ENCODE measurements at regions not wholly inside any gene's neighbourhood (a gene's known extent, or its start where the extent isn't known, plus 50 kb on each side); places are given as distances from the start of the nearest gene placed in this dataset.

- ChIA-PET POLR2A (no interaction called here), CTCF (ENCODE audit: low intra/inter-chr PET ratio, low total read pairs) (no interaction called here)
- H3K4me3 ChIP-seq (replicated peaks in 1 of 3; ENCODE audit: insufficient read depth in 1 of 3, low read depth in 2 of 3, low read length in 3 of 3): no peak overlapping the region
- 76% methylated on average over 15 of the region's 30 CpGs for WGBS (ENCODE audit: low lambda C conversion rate)
- no peak overlapping the region for H2AFZ ChIP-seq (ENCODE audit: low read length)
- TF ChIP-seq CREB1 (IDR thresholded peaks at IDR 0.05): no peak
- TF ChIP-seq CREB1 (CRISPR knock-in tag; IDR thresholded peaks at IDR 0.05): no peak
- no peak for TF ChIP-seq ZNF850 (CRISPR knock-in tag; conservative IDR thresholded peaks at IDR 0.05)
- no peak for TF ChIP-seq DPF2 (CRISPR knock-in tag; IDR thresholded peaks at IDR 0.05; ENCODE audit: borderline replicate concordance, low read depth)
- in situ Hi-C loops (cut with HindIII; ENCODE audit: extremely low pct_ligation_motif_present, low pct_unique_long_range_greater_than_20kb): no loop called here
- intact Hi-C loops (cut with micrococcal nuclease; ENCODE audit: unreplicated experiment): no loop called here
- peaks cover 19% of the 10 kb centered on the region for H3K9me3 ChIP-seq (ENCODE audit: low read length)
- H3K36me3 ChIP-seq (replicated peaks in 1 of 2; ENCODE audit: control insufficient read depth in 1 of 2, insufficient read depth in 2 of 2, low read length in 2 of 2): no peaks in the 10 kb centered on the region
- H3K27me3 ChIP-seq (ENCODE audit: control insufficient read depth in 1 of 2, insufficient read depth in 2 of 2, low read length in 2 of 2): no peaks in the 10 kb centered on the region
- H3K4me2 ChIP-seq (ENCODE audit: low read depth, low read length): no peak overlapping the region
- H3K27ac ChIP-seq (ENCODE audit: extremely low read length, insufficient read depth, low read length): no peak overlapping the region
- no peak for FAIRE-seq
- no peaks in the 10 kb centered on the region for H4K20me1 ChIP-seq (ENCODE audit: insufficient read depth, low read length)
- no TSS peak for BruUV-seq (replicated peaks)
- H3K79me2 ChIP-seq (ENCODE audit: insufficient read depth, low read length): no peaks in the 10 kb centered on the region
- no peak for DNase-seq (ENCODE audit: low spot score)
- H3K9ac ChIP-seq (ENCODE audit: insufficient read depth, low read depth, low read length): no peak overlapping the region
- H3K4me1 ChIP-seq (ENCODE audit: insufficient read depth, low read length): no peaks in the 10 kb centered on the region
- ATAC-seq: no peak
Observed at GRCh38 chr18:66395671-66396218, 208.1 kb downstream of the CDH19 start.

DNA sequence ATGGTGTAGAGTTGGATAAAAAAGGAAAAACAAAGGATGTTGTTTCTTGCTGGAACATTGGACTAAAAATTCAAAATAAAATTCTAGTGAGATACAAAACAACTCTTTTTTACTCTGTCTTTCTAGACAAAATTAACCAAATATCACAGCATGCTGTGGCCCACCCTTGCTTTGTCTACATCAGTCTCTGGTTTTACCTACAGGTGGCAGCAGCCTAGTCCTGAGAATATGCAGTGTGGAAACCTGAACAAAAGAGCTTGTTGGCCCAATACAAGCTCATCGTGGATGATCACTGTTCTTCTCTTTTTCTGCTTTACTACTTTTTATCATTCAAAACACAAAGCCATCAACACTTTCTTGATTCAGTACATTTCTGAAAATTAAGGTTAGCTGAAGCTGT, 210.4 kb downstream of the CDH19 start:
- FAIRE-seq (no peak), ATAC-seq (no peak), DNase-seq (ENCODE audit: low spot score) (no peak)
- no peak overlapping the region for H3K27ac ChIP-seq (ENCODE audit: extremely low read length, insufficient read depth, low read length)
- POLR2A ChIA-PET: no interaction called here
- no peak overlapping the region for H3K4me2 ChIP-seq (ENCODE audit: low read depth, low read length)
- no peaks in the 10 kb centered on the region for H3K79me2 ChIP-seq (ENCODE audit: insufficient read depth, low read length)
- no peak for TF ChIP-seq NR1H2 (CRISPR knock-in tag; IDR thresholded peaks at IDR 0.05; ENCODE audit: borderline replicate concordance, low read depth)
- no peak for TF ChIP-seq ZNF577 (CRISPR knock-in tag; IDR thresholded peaks at IDR 0.05; ENCODE audit: borderline replicate concordance, low read depth)
- peak; percentile 18; the same call in 1 of the 2 replicates for TF ChIP-seq STAG1 (CRISPR knock-in tag; IDR thresholded peaks at IDR 0.05)
- no peak for TF ChIP-seq ZBTB1 (CRISPR knock-in tag; IDR thresholded peaks at IDR 0.05; ENCODE audit: borderline replicate concordance)
- TF ChIP-seq NPAS2 (CRISPR knock-in tag; IDR thresholded peaks at IDR 0.05; ENCODE audit: borderline replicate concordance): no peak
- peaks cover 33% of the 10 kb centered on the region for H3K9me3 ChIP-seq (ENCODE audit: low read length)
- CTCF ChIA-PET (ENCODE audit: low intra/inter-chr PET ratio, low total read pairs): no interaction called here
- H3K9ac ChIP-seq (ENCODE audit: insufficient read depth, low read depth, low read length): no peak overlapping the region
- 0% methylated on average over 1 of the region's 1 CpG for WGBS (ENCODE audit: low lambda C conversion rate)
- H3K4me3 ChIP-seq (replicated peaks in 1 of 3; ENCODE audit: insufficient read depth in 1 of 3, low read depth in 2 of 3, low read length in 3 of 3): no peak overlapping the region
- no peak overlapping the region for H2AFZ ChIP-seq (ENCODE audit: low read length)
- H3K36me3 ChIP-seq (replicated peaks in 1 of 2; ENCODE audit: control insufficient read depth in 1 of 2, insufficient read depth in 2 of 2, low read length in 2 of 2): no peaks in the 10 kb centered on the region
- in situ Hi-C loops (cut with HindIII; ENCODE audit: extremely low pct_ligation_motif_present, low pct_unique_long_range_greater_than_20kb) (no loop called here), intact Hi-C loops (cut with micrococcal nuclease; ENCODE audit: unreplicated experiment) (loop anchor here (1.0 kb wide), 1 partner anchor 103 kb away; no protein-coding TSS in a partner anchor)
- BruUV-seq (replicated peaks): no TSS peak
- H3K27me3 ChIP-seq (ENCODE audit: control insufficient read depth in 1 of 2, insufficient read depth in 2 of 2, low read length in 2 of 2): no peaks in the 10 kb centered on the region
- H3K4me1 ChIP-seq (ENCODE audit: insufficient read depth, low read length): no peaks in the 10 kb centered on the region
- H4K20me1 ChIP-seq (ENCODE audit: insufficient read depth, low read length): no peaks in the 10 kb centered on the region
